SU-DHL-6 (cell line): ENCODE measurements at regions not wholly inside any gene's neighbourhood (a gene's known extent, or its start where the extent isn't known, plus 50 kb on each side); places are given as distances from the start of the nearest gene placed in this dataset.

Experiments used
- H2AFZ ChIP-seq: fragments of 200-600 bp; sonication (generic); 2 replicates; pipeline ENCODE4 v1.6.1; 2014; ENCODE audit warnings: low read depth, mild to moderate bottlenecking, moderate library complexity, mixed read lengths, antibody characterized with exemption, low read length; ENCODE audit not compliant: severe bottlenecking
- H3F3A ChIP-seq: fragments of 200-600 bp; shearing (Covaris generic); 2 replicates; pipeline ENCODE4 v1.6.0; 2016; ENCODE audit warnings: antibody characterized with exemption, mild to moderate bottlenecking; ENCODE audit not compliant: insufficient read depth
- H3K27ac ChIP-seq: fragments of 200-600 bp; sonication (generic); 2 replicates; pipeline ENCODE4 v1.5.1; 2016; ENCODE audit warnings: low read depth, mild to moderate bottlenecking, low read length, moderate library complexity, mixed read lengths
- H3K27me3 ChIP-seq: fragments of 200-600 bp; sonication (generic), shearing (Covaris generic); 2 replicates; pipeline ENCODE4 v1.6.0; 2014; ENCODE audit warnings: mild to moderate bottlenecking, low read length
- H3K36me3 ChIP-seq: fragments of 200-600 bp; sonication (generic); 2 replicates; pipeline ENCODE4 v1.6.1; 2014; ENCODE audit warnings: mild to moderate bottlenecking, low read length, mixed read lengths
- H3K4me2 ChIP-seq: fragments of 300-600, 200-600 bp; shearing (Covaris generic), sonication (generic); 2 replicates; pipeline ENCODE4 v1.6.0; 2014; ENCODE audit warnings: low read length, low read depth, mild to moderate bottlenecking; ENCODE audit not compliant: poor library complexity, severe bottlenecking
- H3K4me3 ChIP-seq: fragments of 200-600 bp; sonication (generic); 2 replicates; pipeline ENCODE4 v1.5.1; 2014; ENCODE audit warnings: antibody characterized with exemption, low read length, mild to moderate bottlenecking, mixed read lengths; ENCODE audit not compliant: insufficient read depth, poor library complexity, severe bottlenecking
- H3K79me2 ChIP-seq: fragments of 200-600 bp; sonication (generic); 2 replicates; pipeline ENCODE4 v1.6.1; 2014; ENCODE audit warnings: mild to moderate bottlenecking, low read length, moderate library complexity; ENCODE audit not compliant: insufficient read depth
- H3K9ac ChIP-seq: fragments of 200-600 bp; sonication (generic); 2 replicates; pipeline ENCODE4 v1.7.0; 2014; ENCODE audit warnings: mild to moderate bottlenecking, low read length
- H3K9me2 ChIP-seq: fragments of 200-600 bp; sonication (generic); replicated peaks from 2 replicates; pipeline ENCODE4 v1.6.1; 2014; ENCODE audit warnings: low read length; ENCODE audit not compliant: insufficient read depth
- H3K9me3 ChIP-seq: fragments of 200-600 bp; sonication (generic); 2 replicates; pipeline ENCODE4 v1.6.1; 2014; ENCODE audit warnings: low read length, mixed read lengths; ENCODE audit not compliant: insufficient read depth
- H4K20me1 ChIP-seq: fragments of 200-600 bp; sonication (generic); 2 replicates; pipeline ENCODE4 v1.6.1; 2014; ENCODE audit warnings: low read depth, mild to moderate bottlenecking, antibody characterized with exemption, low read length, moderate library complexity, mixed read lengths
- EZH2phosphoT487 ChIP-seq: fragments of 200-600 bp; sonication (generic), shearing (Covaris generic); conservative IDR thresholded peaks from 2 replicates; pipeline ENCODE4 v1.6.1; 2018; ENCODE audit warnings: mild to moderate bottlenecking, antibody characterized with exemption, low read length, moderate library complexity, mixed read lengths
- TF ChIP-seq, protein P1 (sequence below): fragments of 200-600 bp; sonication (generic); IDR thresholded peaks from one replicate; pipeline ENCODE4 v1.5.1; 2017; ENCODE audit warnings: antibody characterized with exemption, mild to moderate bottlenecking, low read length, moderate library complexity; ENCODE audit not compliant: insufficient read depth, poor library complexity, severe bottlenecking

DNA sequence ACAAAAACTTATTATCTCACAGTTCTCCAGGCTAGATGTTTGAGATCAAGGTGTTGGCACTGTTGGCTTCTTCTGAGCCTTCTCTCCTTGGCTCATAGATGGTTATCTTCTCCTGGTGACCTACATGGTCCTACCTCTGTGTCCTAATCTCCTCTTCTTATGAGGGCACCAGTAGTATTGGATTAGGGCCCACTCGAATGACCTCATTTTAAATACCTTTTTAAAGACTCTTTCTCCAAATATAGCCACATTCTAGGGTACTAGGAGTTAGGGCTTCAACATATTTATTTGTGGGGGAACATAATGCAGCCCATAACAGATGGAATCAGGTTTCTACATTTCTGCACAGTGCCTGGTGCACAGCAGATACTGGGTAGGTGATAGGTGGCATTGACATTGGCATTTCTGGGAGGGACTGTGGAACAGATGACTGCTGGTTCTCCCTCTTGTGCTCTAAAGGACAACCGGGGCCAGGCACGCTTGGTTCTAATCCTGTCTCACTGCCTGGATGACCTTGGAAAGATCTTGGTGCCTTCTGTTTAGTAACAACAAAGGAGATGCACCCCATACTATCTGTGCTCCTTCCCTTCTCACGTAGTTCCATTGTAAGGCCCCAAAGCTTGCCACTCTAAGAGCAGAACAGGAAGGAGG lies 140.3 kb downstream of the PLPP3 start:
- Histone ChIP-seq H3K9me2 (no peaks in the 10 kb centered on the region), H2AFZ (no peak overlapping the region), H3K79me2 (no peaks in the 10 kb centered on the region), H3K27ac (no peak overlapping the region), H3K4me3 (no peak overlapping the region), H3K4me2 (no peak overlapping the region), H3K9ac (no peak overlapping the region), H3K36me3 (no peaks in the 10 kb centered on the region), H3K9me3 (no peaks in the 10 kb centered on the region), H4K20me1 (no peaks in the 10 kb centered on the region), H3F3A (no peaks in the 10 kb centered on the region), H3K27me3 (no peaks in the 10 kb centered on the region)
- TF ChIP-seq, protein P1, sequence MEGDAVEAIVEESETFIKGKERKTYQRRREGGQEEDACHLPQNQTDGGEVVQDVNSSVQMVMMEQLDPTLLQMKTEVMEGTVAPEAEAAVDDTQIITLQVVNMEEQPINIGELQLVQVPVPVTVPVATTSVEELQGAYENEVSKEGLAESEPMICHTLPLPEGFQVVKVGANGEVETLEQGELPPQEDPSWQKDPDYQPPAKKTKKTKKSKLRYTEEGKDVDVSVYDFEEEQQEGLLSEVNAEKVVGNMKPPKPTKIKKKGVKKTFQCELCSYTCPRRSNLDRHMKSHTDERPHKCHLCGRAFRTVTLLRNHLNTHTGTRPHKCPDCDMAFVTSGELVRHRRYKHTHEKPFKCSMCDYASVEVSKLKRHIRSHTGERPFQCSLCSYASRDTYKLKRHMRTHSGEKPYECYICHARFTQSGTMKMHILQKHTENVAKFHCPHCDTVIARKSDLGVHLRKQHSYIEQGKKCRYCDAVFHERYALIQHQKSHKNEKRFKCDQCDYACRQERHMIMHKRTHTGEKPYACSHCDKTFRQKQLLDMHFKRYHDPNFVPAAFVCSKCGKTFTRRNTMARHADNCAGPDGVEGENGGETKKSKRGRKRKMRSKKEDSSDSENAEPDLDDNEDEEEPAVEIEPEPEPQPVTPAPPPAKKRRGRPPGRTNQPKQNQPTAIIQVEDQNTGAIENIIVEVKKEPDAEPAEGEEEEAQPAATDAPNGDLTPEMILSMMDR, result no peak
- no peak for TF ChIP-seq EZH2phosphoT487

DNA sequence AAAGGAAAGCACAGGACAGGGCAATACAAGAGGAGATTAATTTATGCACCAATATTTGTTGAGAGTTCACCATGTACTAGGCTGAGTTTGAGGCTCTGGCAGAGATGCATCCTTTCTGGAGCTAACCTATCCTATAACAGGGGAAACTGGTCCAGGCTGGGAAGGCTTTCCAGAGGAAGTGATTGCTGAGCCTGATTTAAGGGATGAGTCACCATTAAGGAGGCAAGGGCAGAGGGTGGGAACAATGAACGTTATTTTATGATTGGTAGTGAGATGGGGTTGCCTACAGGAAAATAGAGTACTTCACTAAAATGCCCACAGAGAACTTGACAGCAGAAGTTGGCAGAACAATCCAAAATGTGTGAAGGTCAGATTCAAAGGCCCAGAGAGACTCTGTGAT lies 141.4 kb downstream of the PLPP3 start:
- no peaks in the 10 kb centered on the region for H3K36me3 ChIP-seq
- no peak overlapping the region for H2AFZ ChIP-seq
- H3K4me2 ChIP-seq, result no peak overlapping the region
- no peaks in the 10 kb centered on the region for H3K9me2 ChIP-seq
- H4K20me1 ChIP-seq, result no peaks in the 10 kb centered on the region
- no peak overlapping the region for H3K27ac ChIP-seq
- H3K79me2 ChIP-seq, result no peaks in the 10 kb centered on the region
- no peak overlapping the region for H3K9ac ChIP-seq
- TF ChIP-seq, protein P1, result no peak
- no peak for TF ChIP-seq EZH2phosphoT487
- no peak overlapping the region for H3K4me3 ChIP-seq
- no peaks in the 10 kb centered on the region for H3K9me3 ChIP-seq
- no peaks in the 10 kb centered on the region for H3F3A ChIP-seq
- no peaks in the 10 kb centered on the region for H3K27me3 ChIP-seq

DNA sequence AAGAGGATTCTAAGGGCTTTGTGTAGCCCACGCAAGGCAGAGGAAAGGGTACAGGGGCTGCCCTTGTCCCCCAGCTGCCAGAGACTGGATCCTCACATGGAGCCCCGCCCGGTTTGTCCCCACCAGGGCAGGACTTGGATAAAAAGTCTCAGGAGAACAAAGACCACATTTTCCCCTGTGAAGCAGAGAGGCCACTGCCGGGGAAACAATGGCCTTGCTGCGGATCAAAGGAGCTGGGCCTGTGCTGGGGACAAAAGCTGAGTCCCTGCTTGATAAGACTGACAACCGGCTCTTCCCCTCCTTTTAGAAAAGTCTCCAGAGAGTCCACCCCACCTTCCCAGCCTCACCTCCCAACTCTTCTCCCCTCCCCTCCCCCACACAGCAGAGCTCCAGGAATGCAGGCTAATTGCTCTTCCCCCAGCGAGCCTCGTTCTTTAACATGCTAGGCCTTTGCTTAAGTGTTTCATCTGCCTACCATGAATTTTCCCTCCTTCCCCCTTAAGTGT lies 142.4 kb downstream of the PLPP3 start:
- Histone ChIP-seq H2AFZ (no peak overlapping the region), H3K79me2 (no peaks in the 10 kb centered on the region), H3K9me3 (no peaks in the 10 kb centered on the region), H4K20me1 (no peaks in the 10 kb centered on the region), H3K27ac (no peak overlapping the region), H3K9me2 (no peaks in the 10 kb centered on the region), H3K27me3 (no peaks in the 10 kb centered on the region), H3K4me2 (no peak overlapping the region), H3F3A (no peaks in the 10 kb centered on the region), H3K36me3 (no peaks in the 10 kb centered on the region), H3K4me3 (no peak overlapping the region), H3K9ac (no peak overlapping the region)
- no peak for TF ChIP-seq EZH2phosphoT487
- TF ChIP-seq, protein P1, result no peak
